ENCODE measurements at regions not wholly inside any gene's neighbourhood (a gene's known extent, or its start where the extent isn't known, plus 50 kb on each side); places are given as distances from the start of the nearest gene placed in this dataset.

DNA sequence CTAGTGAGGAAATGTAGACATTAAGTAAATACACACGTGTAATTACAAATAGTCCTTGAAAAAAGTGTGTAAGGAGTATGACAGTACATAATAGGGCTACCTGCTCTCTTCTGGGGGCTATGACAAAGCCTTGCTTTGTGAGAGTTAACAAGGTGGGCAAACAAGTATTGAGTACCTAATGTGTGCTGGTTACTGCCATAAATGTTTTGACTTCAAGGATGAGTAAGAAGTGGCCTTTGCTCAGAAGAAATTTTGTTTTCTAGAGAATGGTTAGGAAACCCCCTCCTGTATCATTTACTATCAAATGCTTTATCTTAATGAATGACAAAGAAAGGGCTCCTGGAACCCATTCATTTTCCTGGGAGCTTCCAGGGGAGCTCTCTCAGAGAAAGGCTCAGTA, 167.0 kb upstream of the CASK start (continued):
- no peak for TF ChIP-seq PREB (CRISPR knock-in tag; IDR thresholded peaks at IDR 0.05; ENCODE audit: borderline replicate concordance)
- TF ChIP-seq, protein P1, sequence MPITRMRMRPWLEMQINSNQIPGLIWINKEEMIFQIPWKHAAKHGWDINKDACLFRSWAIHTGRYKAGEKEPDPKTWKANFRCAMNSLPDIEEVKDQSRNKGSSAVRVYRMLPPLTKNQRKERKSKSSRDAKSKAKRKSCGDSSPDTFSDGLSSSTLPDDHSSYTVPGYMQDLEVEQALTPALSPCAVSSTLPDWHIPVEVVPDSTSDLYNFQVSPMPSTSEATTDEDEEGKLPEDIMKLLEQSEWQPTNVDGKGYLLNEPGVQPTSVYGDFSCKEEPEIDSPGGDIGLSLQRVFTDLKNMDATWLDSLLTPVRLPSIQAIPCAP (CRISPR knock-in tag; IDR thresholded peaks at IDR 0.05) = no peak
- TF ChIP-seq CBFB (CRISPR knock-in tag; IDR thresholded peaks at IDR 0.05; ENCODE audit: low read depth) = no peak
- TF ChIP-seq USF1 (CRISPR knock-in tag; IDR thresholded peaks at IDR 0.05) = no peak
- TF ChIP-seq ZNF532 (CRISPR knock-in tag; IDR thresholded peaks at IDR 0.05; ENCODE audit: borderline replicate concordance) = no peak
- TF ChIP-seq ZNF263 (CRISPR knock-in tag; IDR thresholded peaks at IDR 0.05; ENCODE audit: low read depth) = no peak

- TF ChIP-seq ZNF396 (CRISPR knock-in tag; IDR thresholded peaks at IDR 0.05; ENCODE audit: borderline replicate concordance) = no peak
- TF ChIP-seq ZNF671 (CRISPR knock-in tag; IDR thresholded peaks at IDR 0.05) = no peak
- no peak for TF ChIP-seq MXD4 (CRISPR knock-in tag; IDR thresholded peaks at IDR 0.05; ENCODE audit: borderline replicate concordance)
- TF ChIP-seq CREB1 (CRISPR knock-in tag; IDR thresholded peaks at IDR 0.05) = no peak
- ChIA-PET CTCF (interaction anchor here (1.1 kb wide), 1 partner anchor 8 kb away, joined by 3 read pairs; no protein-coding TSS in a partner anchor), POLR2A (no interaction called here)
- H3K27ac Mint-ChIP-seq = peak overlapping the region; percentile 92
- peak overlapping the region; percentile 18; the same call in 1 of the 2 replicates for H3K4me3 Mint-ChIP-seq
- H3K4me1 Mint-ChIP-seq = peaks cover 55% of the 10 kb centered on the region
- no peaks in the 10 kb centered on the region for H3K27me3 Mint-ChIP-seq (ENCODE audit: low read depth)
- H3K36me3 Mint-ChIP-seq = no peaks in the 10 kb centered on the region
- ATAC-seq = peak; percentile 57
- DNase-seq (ENCODE audit: low spot score) = peak; percentile 13
- no peaks in the 10 kb centered on the region for H3K9me3 Mint-ChIP-seq
Observed at GRCh38 chrX:42089031-42089430, 165.7 kb upstream of the CASK start.

GRCh38 chrX:42087960-42088359, 164.6 kb upstream of the CASK start:
- Mint-ChIP-seq H3K4me1 (peaks cover 45% of the 10 kb centered on the region), H3K27me3 (ENCODE audit: low read depth) (no peaks in the 10 kb centered on the region), H3K36me3 (no peaks in the 10 kb centered on the region), H3K4me3 (no peak overlapping the region), H3K9me3 (no peaks in the 10 kb centered on the region), H3K27ac (no peak overlapping the region)
- DNase-seq (ENCODE audit: low spot score) = no peak
- ChIA-PET POLR2A (no interaction called here), CTCF (interaction anchor here (0.6 kb wide), 1 partner anchor 183 kb away, joined by 3 read pairs; no protein-coding TSS in a partner anchor)
- peak; percentile 41; the same call in 1 of the 2 replicates for ATAC-seq
- no peak for TF ChIP-seq ZNF416 (CRISPR knock-in tag; IDR thresholded peaks at IDR 0.05)
- no peak for TF ChIP-seq ESRRA (CRISPR knock-in tag; IDR thresholded peaks at IDR 0.05; ENCODE audit: borderline replicate concordance)
- TF ChIP-seq ETV6 (CRISPR knock-in tag; IDR thresholded peaks at IDR 0.05) = no peak
- TF ChIP-seq TCF7 (CRISPR knock-in tag; IDR thresholded peaks at IDR 0.05; ENCODE audit: low read depth) = no peak
- TF ChIP-seq, protein P2, sequence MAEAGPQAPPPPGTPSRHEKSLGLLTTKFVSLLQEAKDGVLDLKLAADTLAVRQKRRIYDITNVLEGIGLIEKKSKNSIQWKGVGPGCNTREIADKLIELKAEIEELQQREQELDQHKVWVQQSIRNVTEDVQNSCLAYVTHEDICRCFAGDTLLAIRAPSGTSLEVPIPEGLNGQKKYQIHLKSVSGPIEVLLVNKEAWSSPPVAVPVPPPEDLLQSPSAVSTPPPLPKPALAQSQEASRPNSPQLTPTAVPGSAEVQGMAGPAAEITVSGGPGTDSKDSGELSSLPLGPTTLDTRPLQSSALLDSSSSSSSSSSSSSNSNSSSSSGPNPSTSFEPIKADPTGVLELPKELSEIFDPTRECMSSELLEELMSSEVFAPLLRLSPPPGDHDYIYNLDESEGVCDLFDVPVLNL (CRISPR knock-in tag; IDR thresholded peaks at IDR 0.05; ENCODE audit: borderline replicate concordance, low read depth) = no peak
- TF ChIP-seq ZNF121 (CRISPR knock-in tag; IDR thresholded peaks at IDR 0.05) = no peak
- no peak for TF ChIP-seq TEAD1 (CRISPR knock-in tag; IDR thresholded peaks at IDR 0.05)
- TF ChIP-seq IRF2 (CRISPR knock-in tag; IDR thresholded peaks at IDR 0.05; ENCODE audit: borderline replicate concordance, low read depth) = no peak
- no peak for TF ChIP-seq ZNF138 (CRISPR knock-in tag; conservative IDR thresholded peaks at IDR 0.05)
- TF ChIP-seq USF1 (CRISPR knock-in tag; IDR thresholded peaks at IDR 0.05) = no peak
- no peak for TF ChIP-seq ZNF671 (CRISPR knock-in tag; IDR thresholded peaks at IDR 0.05)
- TF ChIP-seq, protein P3, sequence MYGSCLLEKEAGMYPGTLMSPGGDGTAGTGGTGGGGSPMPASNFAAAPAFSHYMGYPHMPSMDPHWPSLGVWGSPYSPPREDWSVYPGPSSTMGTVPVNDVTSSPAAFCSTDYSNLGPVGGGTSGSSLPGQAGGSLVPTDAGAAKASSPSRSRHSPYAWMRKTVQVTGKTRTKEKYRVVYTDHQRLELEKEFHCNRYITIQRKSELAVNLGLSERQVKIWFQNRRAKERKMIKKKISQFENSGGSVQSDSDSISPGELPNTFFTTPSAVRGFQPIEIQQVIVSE (CRISPR knock-in tag; IDR thresholded peaks at IDR 0.05; ENCODE audit: borderline replicate concordance) = no peak
- no peak for TF ChIP-seq ZNF219 (CRISPR knock-in tag; IDR thresholded peaks at IDR 0.05; ENCODE audit: borderline replicate concordance)
- TF ChIP-seq ZNF263 (CRISPR knock-in tag; IDR thresholded peaks at IDR 0.05; ENCODE audit: low read depth) = no peak
- no peak for TF ChIP-seq CREM (CRISPR knock-in tag; IDR thresholded peaks at IDR 0.05)
- TF ChIP-seq, protein P1 (CRISPR knock-in tag; IDR thresholded peaks at IDR 0.05) = no peak
- no peak for TF ChIP-seq HMGA2 (CRISPR knock-in tag; IDR thresholded peaks at IDR 0.05)
